CD4-positive, alpha-beta T cell treated with Interleukin-21 for 1 hour (primary cell): ENCODE measurements at regions not wholly inside any gene's neighbourhood (a gene's known extent, or its start where the extent isn't known, plus 50 kb on each side); places are given as distances from the start of the nearest gene placed in this dataset.

Experiments used
- DNase-seq: peaks from one replicate; pipeline ENCODE4 v3.0.0-alpha.2; 2020

- no peak for DNase-seq
Observed at GRCh38 chr2:220243571-220243970, 616.1 kb downstream of the SLC4A3 start.

- DNase-seq, result no peak
Observed at GRCh38 chr2:220246386-220246785, 619.0 kb downstream of the SLC4A3 start.

- no peak for DNase-seq
Observed at GRCh38 chr2:220247588-220248350, 620.3 kb downstream of the SLC4A3 start.

GRCh38 chr2:220259662-220260061 lies 632.2 kb downstream of the SLC4A3 start:
- DNase-seq, result no peak

- no peak for DNase-seq
Observed at GRCh38 chr2:220263300-220263699, 635.9 kb downstream of the SLC4A3 start.

GRCh38 chr2:220269367-220269766 lies 641.9 kb downstream of the SLC4A3 start:
- DNase-seq, result no peak

GRCh38 chr2:220270481-220271070 lies 643.1 kb downstream of the SLC4A3 start:
- DNase-seq, result no peak

- DNase-seq, result no peak
Observed at GRCh38 chr2:220272656-220273055, 645.2 kb downstream of the SLC4A3 start.

GRCh38 chr2:220273082-220273481 lies 645.7 kb downstream of the SLC4A3 start:
- DNase-seq, result no peak

- DNase-seq, result no peak
Observed at GRCh38 chr2:220275454-220275853, 648.0 kb downstream of the SLC4A3 start.

GRCh38 chr2:220276741-220277444 lies 649.5 kb downstream of the SLC4A3 start:
- no peak for DNase-seq

GRCh38 chr2:220277445-220277975 lies 650.1 kb downstream of the SLC4A3 start:
- DNase-seq, result no peak

- DNase-seq, result no peak
Observed at GRCh38 chr2:220278022-220278421, 650.6 kb downstream of the SLC4A3 start.

GRCh38 chr2:220279372-220279771 lies 651.9 kb downstream of the SLC4A3 start:
- DNase-seq, result no peak

GRCh38 chr2:220279840-220280239 lies 652.4 kb downstream of the SLC4A3 start:
- DNase-seq, result no peak

GRCh38 chr2:220280736-220281135 lies 653.3 kb downstream of the SLC4A3 start:
- no peak for DNase-seq

GRCh38 chr2:220281771-220282170 lies 654.3 kb downstream of the SLC4A3 start:
- no peak for DNase-seq

GRCh38 chr2:220282236-220282635 lies 654.8 kb downstream of the SLC4A3 start:
- DNase-seq, result no peak

GRCh38 chr2:220293966-220294365 lies 666.5 kb downstream of the SLC4A3 start:
- no peak for DNase-seq

- no peak for DNase-seq
Observed at GRCh38 chr2:220296174-220296573, 668.7 kb downstream of the SLC4A3 start.

- no peak for DNase-seq
Observed at GRCh38 chr2:220297093-220297492, 669.7 kb downstream of the SLC4A3 start.

- no peak for DNase-seq
Observed at GRCh38 chr2:220300806-220301205, 673.4 kb downstream of the SLC4A3 start.

- DNase-seq, result no peak
Observed at GRCh38 chr2:220302756-220303155, 675.3 kb downstream of the SLC4A3 start.

- DNase-seq, result no peak
Observed at GRCh38 chr2:220309215-220309614, 681.8 kb downstream of the SLC4A3 start.
